PC-9 (cell line): ENCODE measurements at regions not wholly inside any gene's neighbourhood (a gene's known extent, or its start where the extent isn't known, plus 50 kb on each side); places are given as distances from the start of the nearest gene placed in this dataset.

ENCODE experiments used
- BruUV-seq: library from RNA; stranded (reverse); fragments of 400-500 nt; replicated peaks from 2 replicates; lab custom pipeline; 2021; lab: Mats Ljungman, UMichigan
- CTCF ChIA-PET: fragments of 300-600 bp; sonication (Branson Sonifier 250); formaldehyde crosslinking; loops from one replicate; lab custom pipeline; 2022; ENCODE audit warnings: antibody characterized with exemption; lab: Charles Lee
- POLR2A ChIA-PET: fragments of 300-600 bp; sonication (Branson Sonifier 250); formaldehyde crosslinking; loops from one replicate; lab custom pipeline; 2022; ENCODE audit warnings: antibody characterized with exemption; ENCODE audit not compliant: unreplicated experiment; lab: Charles Lee
- DNase-seq, 2 experiments: peaks; one replicate each; pipeline versions ENCODE4 v3.0.0 to v3.0.0-alpha.2; 2015 to 2022; ENCODE audit warnings: mixed read lengths in 1 of 2
- H2AFZ ChIP-seq: fragments of 200-600 bp; sonication (generic); 2 replicates; pipeline ENCODE4 v1.8.1; 2017; ENCODE audit warnings: antibody characterized with exemption
- H3F3A ChIP-seq: fragments of 200-600 bp; sonication (generic); 2 replicates; pipeline ENCODE4 v1.8.1; 2017; ENCODE audit warnings: antibody characterized with exemption, mild to moderate bottlenecking, low read depth; ENCODE audit not compliant: insufficient read depth
- H3K27ac ChIP-seq: fragments of 200-600 bp; sonication (generic); 2 replicates; pipeline ENCODE4 v1.6.1; 2016; ENCODE audit warnings: mixed run types
- H3K27me3 ChIP-seq: fragments of 200-600 bp; sonication (generic); 2 replicates; pipeline ENCODE4 v1.6.1; 2016; ENCODE audit warnings: low read depth, mixed run types; ENCODE audit not compliant: insufficient read depth
- H3K36me3 ChIP-seq: fragments of 200-600 bp; sonication (generic); 2 replicates; pipeline ENCODE4 v1.6.1; 2016; ENCODE audit warnings: low read depth, mixed run types
- H3K4me1 ChIP-seq: fragments of 200-600 bp; sonication (generic); replicated peaks from 2 replicates; pipeline ENCODE4 v1.6.1; 2016; ENCODE audit warnings: mixed run types; ENCODE audit not compliant: insufficient read depth
- H3K4me2 ChIP-seq: fragments of 200-600 bp; sonication (generic); 2 replicates; pipeline ENCODE4 v1.6.1; 2017; ENCODE audit warnings: mixed run types
- H3K4me3 ChIP-seq: fragments of 200-600 bp; sonication (generic); 2 replicates; pipeline ENCODE4 v1.6.1; 2016; ENCODE audit warnings: mixed run types
- H3K79me2 ChIP-seq: fragments of 200-600 bp; sonication (generic); 2 replicates; pipeline ENCODE4 v1.6.1; 2017; ENCODE audit warnings: low read depth, mixed run types
- H3K9me2 ChIP-seq: fragments of 200-600 bp; sonication (generic); 2 replicates; pipeline ENCODE4 v1.8.1; 2017; ENCODE audit warnings: mild to moderate bottlenecking; ENCODE audit not compliant: insufficient read depth
- H3K9me3 ChIP-seq: fragments of 200-600 bp; sonication (generic); 2 replicates; pipeline ENCODE4 v1.8.1; 2016; ENCODE audit warnings: low read depth; ENCODE audit not compliant: insufficient read depth
- H4K20me1 ChIP-seq: fragments of 200-600 bp; sonication (generic); 2 replicates; pipeline ENCODE4 v1.8.1; 2017; ENCODE audit not compliant: insufficient read depth
- EZH2 ChIP-seq: fragments of 200-600 bp; sonication (generic); IDR thresholded peaks from 2 replicates; pipeline ENCODE4 v1.8.0; 2017; ENCODE audit warnings: antibody characterized with exemption, low read depth
- intact Hi-C: fragments of 100-400 bp; cut with micrococcal nuclease; formaldehyde crosslinking; loops from one replicate; pipeline ENCODE4 v1.10.0; 2022; ENCODE audit not compliant: unreplicated experiment
- TF ChIP-seq, protein P1 (sequence below): fragments of 200-600 bp; sonication (generic); conservative IDR thresholded peaks from 2 replicates; pipeline ENCODE4 v1.6.1; 2017; ENCODE audit warnings: mixed run types, antibody characterized with exemption, mild to moderate bottlenecking, moderate library complexity

DNA sequence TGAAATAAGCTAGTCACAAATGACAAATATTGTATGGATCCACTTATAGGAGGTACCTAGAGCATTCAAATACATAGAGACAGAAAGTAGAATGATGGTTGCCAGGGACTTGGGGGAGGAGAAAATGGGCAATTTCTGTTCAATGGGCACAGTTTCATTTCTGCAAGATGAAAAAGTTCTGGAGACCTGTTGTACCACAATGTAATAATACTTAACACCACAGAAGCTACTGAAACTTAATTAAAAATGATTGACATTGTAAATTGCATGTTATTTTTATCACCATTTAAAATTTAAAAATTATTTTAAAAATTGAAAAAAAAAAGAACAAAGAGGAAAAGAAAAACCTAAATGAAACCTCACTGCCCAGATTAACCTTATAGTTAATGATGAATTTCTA, 67.4 kb downstream of the NHLRC1 start:
- POLR2A ChIA-PET = no interaction called here

DNA sequence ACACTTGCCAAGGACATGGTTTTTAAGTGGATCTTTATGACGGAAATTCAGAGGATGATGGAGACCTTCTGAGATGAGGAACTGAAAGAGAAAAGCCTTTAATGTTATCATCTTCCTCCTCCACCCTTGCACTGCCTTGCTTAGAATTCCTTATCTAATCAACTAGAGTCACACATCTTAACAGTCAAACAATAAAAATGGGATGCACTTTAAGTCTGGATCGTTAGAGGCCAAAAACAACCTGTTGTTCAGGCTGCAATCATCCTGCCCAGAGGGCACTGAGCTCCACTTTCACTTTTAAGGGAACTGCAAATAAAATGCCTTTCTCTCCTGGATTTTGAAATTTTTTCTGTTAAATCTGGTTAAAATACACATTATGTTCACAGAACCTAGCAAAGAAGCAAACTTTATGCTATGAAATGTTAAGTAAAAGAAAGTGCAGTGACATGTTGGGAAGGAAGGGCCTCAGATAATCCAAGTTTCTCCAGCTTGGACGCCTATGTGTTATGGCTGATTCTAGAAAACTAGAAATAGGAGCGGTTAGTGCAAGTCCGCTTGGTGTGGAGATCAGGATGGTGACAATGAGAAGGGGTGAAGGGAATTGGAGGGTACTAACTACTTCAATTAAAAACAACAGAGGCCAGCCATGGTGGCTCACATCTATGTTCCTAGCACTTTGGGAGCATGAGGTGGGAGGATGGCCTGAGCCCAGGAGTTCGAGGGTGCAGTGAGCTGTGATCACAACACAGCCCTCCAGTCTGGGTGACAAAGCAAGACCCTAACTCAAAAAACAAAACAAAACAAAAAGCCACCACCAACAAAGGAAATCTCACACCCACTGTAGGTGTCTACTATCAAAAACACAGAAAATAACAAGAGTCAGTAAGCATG, 66.4 kb upstream of the KIF13A start:
- BruUV-seq = no TSS peak
- Histone ChIP-seq H3K27me3 (no peaks in the 10 kb centered on the region), H3K9me3 (no peaks in the 10 kb centered on the region), H3K36me3 (no peaks in the 10 kb centered on the region), H3K9me2 (no peaks in the 10 kb centered on the region), H3K4me3 (peak overlapping the region; percentile 40; the same call in 1 of the 2 replicates), H3K4me2 (peak overlapping the region; percentile 77), H3K27ac (peak overlapping the region; percentile 79), H3F3A (peaks cover 43% of the 10 kb centered on the region), H4K20me1 (no peaks in the 10 kb centered on the region), H3K79me2 (no peaks in the 10 kb centered on the region), H3K4me1 (peaks cover 47% of the 10 kb centered on the region), H2AFZ (peak overlapping the region; percentile 54)
- TF ChIP-seq EZH2 = no peak
- ChIA-PET POLR2A (interaction anchor here (0.7 kb wide), 1 partner anchor 52 kb away, joined by 4 read pairs; no protein-coding TSS in a partner anchor), CTCF (no interaction called here)
- peak; percentile 42 to 80 for DNase-seq
- intact Hi-C loops = loop anchor here (1.0 kb wide), 2 partner anchors 10 to 60 kb away; no protein-coding TSS in a partner anchor

More for the DNA sequence above, 67.4 kb downstream of the NHLRC1 start:
- BruUV-seq = no TSS peak
- TF ChIP-seq EZH2 = no peak
- TF ChIP-seq, protein P1, sequence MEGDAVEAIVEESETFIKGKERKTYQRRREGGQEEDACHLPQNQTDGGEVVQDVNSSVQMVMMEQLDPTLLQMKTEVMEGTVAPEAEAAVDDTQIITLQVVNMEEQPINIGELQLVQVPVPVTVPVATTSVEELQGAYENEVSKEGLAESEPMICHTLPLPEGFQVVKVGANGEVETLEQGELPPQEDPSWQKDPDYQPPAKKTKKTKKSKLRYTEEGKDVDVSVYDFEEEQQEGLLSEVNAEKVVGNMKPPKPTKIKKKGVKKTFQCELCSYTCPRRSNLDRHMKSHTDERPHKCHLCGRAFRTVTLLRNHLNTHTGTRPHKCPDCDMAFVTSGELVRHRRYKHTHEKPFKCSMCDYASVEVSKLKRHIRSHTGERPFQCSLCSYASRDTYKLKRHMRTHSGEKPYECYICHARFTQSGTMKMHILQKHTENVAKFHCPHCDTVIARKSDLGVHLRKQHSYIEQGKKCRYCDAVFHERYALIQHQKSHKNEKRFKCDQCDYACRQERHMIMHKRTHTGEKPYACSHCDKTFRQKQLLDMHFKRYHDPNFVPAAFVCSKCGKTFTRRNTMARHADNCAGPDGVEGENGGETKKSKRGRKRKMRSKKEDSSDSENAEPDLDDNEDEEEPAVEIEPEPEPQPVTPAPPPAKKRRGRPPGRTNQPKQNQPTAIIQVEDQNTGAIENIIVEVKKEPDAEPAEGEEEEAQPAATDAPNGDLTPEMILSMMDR = no peak
- H4K20me1 ChIP-seq = no peaks in the 10 kb centered on the region
- intact Hi-C loops = no loop called here
- H3K36me3 ChIP-seq = no peaks in the 10 kb centered on the region
- H3K79me2 ChIP-seq = no peaks in the 10 kb centered on the region
- H3K27ac ChIP-seq = no peak overlapping the region
- no peak overlapping the region for H3K4me3 ChIP-seq
- no peak overlapping the region for H2AFZ ChIP-seq
- CTCF ChIA-PET = no interaction called here
- H3K9me3 ChIP-seq = no peaks in the 10 kb centered on the region
- H3K27me3 ChIP-seq = no peaks in the 10 kb centered on the region
- H3K4me2 ChIP-seq = no peak overlapping the region
- H3K4me1 ChIP-seq = peaks cover 47% of the 10 kb centered on the region
- H3F3A ChIP-seq = peaks cover 43% of the 10 kb centered on the region
- DNase-seq = no peak
- no peaks in the 10 kb centered on the region for H3K9me2 ChIP-seq

DNA sequence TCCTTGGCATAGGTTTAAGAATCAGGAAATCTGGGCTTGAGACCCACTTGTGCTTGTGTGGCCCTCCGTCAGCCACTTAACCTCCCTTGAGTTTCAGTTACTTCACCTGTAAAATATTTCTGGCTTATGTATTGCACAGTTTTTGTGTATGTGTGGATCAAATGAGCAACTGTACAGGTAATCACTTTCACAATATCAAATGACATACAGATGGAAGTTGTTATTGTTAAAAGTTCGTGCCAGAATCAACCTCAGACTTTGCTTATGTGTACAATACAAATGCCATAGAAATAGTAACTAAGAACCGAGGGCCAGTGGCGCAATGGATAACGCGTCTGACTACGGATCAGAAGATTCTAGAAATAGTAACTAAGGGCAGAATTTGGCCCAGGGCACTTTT, 65.6 kb upstream of the KIF13A start:
- Histone ChIP-seq H3K27me3 (no peaks in the 10 kb centered on the region), H3K27ac (peak overlapping the region; percentile 79), H3K9me3 (no peaks in the 10 kb centered on the region), H2AFZ (peak overlapping the region; percentile 54; the same call in 1 of the 2 replicates), H3K4me3 (peak overlapping the region; percentile 40; the same call in 1 of the 2 replicates), H4K20me1 (no peaks in the 10 kb centered on the region), H3K4me1 (peaks cover 47% of the 10 kb centered on the region), H3F3A (peaks cover 40% of the 10 kb centered on the region), H3K36me3 (no peaks in the 10 kb centered on the region), H3K4me2 (peak overlapping the region; percentile 77), H3K79me2 (no peaks in the 10 kb centered on the region), H3K9me2 (no peaks in the 10 kb centered on the region)
- POLR2A ChIA-PET = no interaction called here
- intact Hi-C loops = loop anchor here (1.0 kb wide), 2 partner anchors 10 to 60 kb away; no protein-coding TSS in a partner anchor
- TF ChIP-seq, protein P1 = no peak
- no peak for TF ChIP-seq EZH2
- DNase-seq = peak; percentile 32 to 93
- CTCF ChIA-PET = no interaction called here
- BruUV-seq = no TSS peak
